ENCODE measurements at regions not wholly inside any gene's neighbourhood (a gene's known extent, or its start where the extent isn't known, plus 50 kb on each side); places are given as distances from the start of the nearest gene placed in this dataset.
"Not testable (repeated sequence)": the region's sequence is repeated elsewhere in the genome, so short reads cannot be mapped to it uniquely, and the experiment has no call there.

DNA sequence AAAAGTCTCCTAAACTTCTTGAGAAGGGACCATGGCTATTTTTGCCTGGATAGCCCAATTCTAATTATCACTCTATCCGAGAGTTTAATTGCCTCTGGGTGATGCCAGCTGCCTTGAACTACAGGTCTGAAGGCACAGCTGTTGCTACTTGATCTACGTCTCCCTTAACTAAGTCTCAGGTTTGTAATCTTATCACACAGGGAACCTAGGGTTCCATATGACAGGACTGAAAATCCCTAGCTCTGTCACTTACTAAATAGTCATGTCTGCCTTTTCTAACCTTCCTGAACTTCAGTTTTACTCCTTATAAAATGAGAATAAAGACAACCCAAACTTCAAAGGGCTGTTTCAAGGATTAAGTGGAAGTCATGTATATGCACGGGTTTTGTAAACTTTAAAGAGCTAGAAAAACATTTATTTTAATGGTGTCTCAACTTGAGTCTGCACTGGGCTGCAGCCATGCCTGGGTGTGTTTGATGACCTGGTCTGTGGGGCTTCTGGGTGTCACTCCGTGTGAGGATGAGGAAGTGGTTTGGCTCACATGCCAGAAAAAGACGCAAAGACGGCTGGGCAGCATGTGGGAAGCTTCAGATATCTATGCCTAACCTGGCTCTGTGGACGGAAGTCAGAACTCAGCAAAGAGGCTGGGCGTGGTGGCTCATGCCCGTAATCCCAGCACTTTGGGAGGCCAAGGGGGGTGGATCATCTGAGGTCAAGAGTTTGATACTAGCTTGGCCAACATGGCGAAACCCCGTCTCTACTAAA lies 129.3 kb upstream of the SLC44A1 start:
- Mint-ChIP-seq H3K27me3 (no peaks in the 10 kb centered on the region), H3K4me1 (peaks cover 25% of the 10 kb centered on the region), H3K4me3 (peak overlapping the region; percentile 7), H3K27ac (peak overlapping the region; percentile 58), H3K36me3 (ENCODE audit: low read depth) (no peaks in the 10 kb centered on the region), H3K9me3 (ENCODE audit: low read depth) (peaks cover under 1% of the 10 kb centered on the region)
- POLR2A ChIA-PET, result interaction anchor here (0.7 kb wide), 1 partner anchor 11 kb away, joined by 3 read pairs; no protein-coding TSS in a partner anchor
- CTCF ChIA-PET, result interaction anchor here (0.6 to 1.0 kb wide), 6 partner anchors 11 to 440 kb away, joined by 3 to 4 read pairs (median 3); no protein-coding TSS in a partner anchor
- ATAC-seq (peak; percentile 64), DNase-seq (peak; percentile 54)
- intact Hi-C loops (cut with DNase I, micrococcal nuclease), result loop anchor here in 1 of 2 experiments (2.0 kb wide), 2 partner anchors 18 to 62 kb away; no protein-coding TSS in a partner anchor

DNA sequence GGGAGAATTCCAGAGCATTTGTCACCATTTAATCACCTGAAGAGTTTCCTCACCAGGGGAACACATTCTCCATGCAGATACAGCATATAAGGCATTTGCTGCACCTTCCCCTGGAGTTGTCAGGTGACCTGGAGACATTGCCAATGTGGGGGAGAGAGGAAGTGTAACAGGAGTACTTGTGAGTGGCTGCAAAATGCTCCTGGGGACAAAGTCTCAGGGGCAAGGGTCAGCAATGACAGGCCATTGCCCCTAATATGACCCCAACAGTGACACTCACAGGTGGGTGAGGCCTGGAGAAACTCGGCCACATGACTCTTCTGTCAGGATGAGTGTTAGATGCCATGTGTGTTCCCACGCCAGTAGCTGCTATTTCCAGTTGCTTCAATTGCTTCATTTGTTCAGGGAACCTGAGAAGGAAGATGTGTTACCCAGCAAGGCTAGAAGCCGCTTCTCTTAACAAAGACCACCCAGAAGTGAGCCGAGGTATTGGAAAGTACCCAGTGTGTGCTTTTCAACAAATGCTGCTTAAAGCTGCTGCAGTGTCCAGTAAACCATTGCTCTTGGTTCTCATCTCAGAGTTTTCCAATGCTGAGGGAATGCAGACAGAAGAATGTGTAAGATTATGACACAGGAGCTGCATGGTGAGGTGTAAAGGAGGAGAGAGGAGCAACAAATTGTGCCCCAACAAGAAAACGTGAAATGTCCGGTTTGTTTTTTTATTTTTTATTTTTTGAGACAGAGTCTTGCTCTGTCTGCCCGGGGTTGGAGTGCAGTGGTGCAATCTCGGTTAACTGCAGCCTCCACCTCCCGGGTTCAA lies 128.2 kb upstream of the SLC44A1 start:
- ChIA-PET POLR2A (interaction anchor here (0.7 kb wide), 1 partner anchor 10 kb away, joined by 3 read pairs; no protein-coding TSS in a partner anchor), CTCF (interaction anchor here (0.6 to 0.8 kb wide), 4 partner anchors 167 to 439 kb away, joined by 3 read pairs; no protein-coding TSS in a partner anchor)
- intact Hi-C loops (cut with DNase I, micrococcal nuclease), result loop anchor here in 1 of 2 experiments (1.0 kb wide), 1 partner anchor 12 kb away; no protein-coding TSS in a partner anchor
- ATAC-seq, result no peak
- no peak overlapping the region for H3K27ac Mint-ChIP-seq
- no peak overlapping the region for H3K4me3 Mint-ChIP-seq
- H3K36me3 Mint-ChIP-seq (ENCODE audit: low read depth), result no peaks in the 10 kb centered on the region
- DNase-seq, result no peak
- peaks cover 25% of the 10 kb centered on the region for H3K4me1 Mint-ChIP-seq
- no peaks in the 10 kb centered on the region for H3K9me3 Mint-ChIP-seq (ENCODE audit: low read depth)
- no peaks in the 10 kb centered on the region for H3K27me3 Mint-ChIP-seq

- no peak for ATAC-seq
- Mint-ChIP-seq H3K4me3 (no peak overlapping the region), H3K27ac (no peak overlapping the region), H3K4me1 (peaks cover 34% of the 10 kb centered on the region), H3K36me3 (ENCODE audit: low read depth) (no peaks in the 10 kb centered on the region), H3K27me3 (no peaks in the 10 kb centered on the region), H3K9me3 (ENCODE audit: low read depth) (no peaks in the 10 kb centered on the region)
- POLR2A ChIA-PET, result no interaction called here
- CTCF ChIA-PET, result interaction anchor here (0.5 kb wide), 1 partner anchor 53 kb away, joined by 3 read pairs; no protein-coding TSS in a partner anchor
- DNase-seq, result no peak
- intact Hi-C loops (cut with DNase I, micrococcal nuclease), result no loop called here
These were observed 127.2 kb upstream of the SLC44A1 start for GRCh38 chr9:105117234-105117633.

GRCh38 chr9:105118636-105119035 lies 125.8 kb upstream of the SLC44A1 start:
- no peaks in the 10 kb centered on the region for H3K27me3 Mint-ChIP-seq
- no peak for DNase-seq
- H3K4me1 Mint-ChIP-seq, result peaks cover 34% of the 10 kb centered on the region
- no peak overlapping the region for H3K4me3 Mint-ChIP-seq
- no peak overlapping the region for H3K27ac Mint-ChIP-seq
- ATAC-seq, result no peak
- CTCF ChIA-PET, result interaction anchor here (1.1 kb wide), 1 partner anchor 11 kb away, joined by 3 read pairs; no protein-coding TSS in a partner anchor
- POLR2A ChIA-PET, result interaction anchor here (1.2 kb wide), 1 partner anchor 11 kb away, joined by 5 read pairs; no protein-coding TSS in a partner anchor
- H3K36me3 Mint-ChIP-seq (ENCODE audit: low read depth), result no peaks in the 10 kb centered on the region
- no peaks in the 10 kb centered on the region for H3K9me3 Mint-ChIP-seq (ENCODE audit: low read depth)
- intact Hi-C loops (cut with DNase I, micrococcal nuclease), result no loop called here

GRCh38 chr9:105119156-105119555 lies 125.3 kb upstream of the SLC44A1 start:
- DNase-seq (no peak), ATAC-seq (no peak)
- Mint-ChIP-seq H3K4me3 (no peak overlapping the region), H3K27me3 (no peaks in the 10 kb centered on the region), H3K4me1 (peaks cover 29% of the 10 kb centered on the region), H3K9me3 (ENCODE audit: low read depth) (no peaks in the 10 kb centered on the region), H3K27ac (no peak overlapping the region), H3K36me3 (ENCODE audit: low read depth) (no peaks in the 10 kb centered on the region)
- ChIA-PET POLR2A (interaction anchor here (1.2 kb wide), 1 partner anchor 11 kb away, joined by 5 read pairs; no protein-coding TSS in a partner anchor), CTCF (interaction anchor here (1.1 kb wide), 1 partner anchor 10 kb away, joined by 3 read pairs; no protein-coding TSS in a partner anchor)
- intact Hi-C loops (cut with DNase I, micrococcal nuclease), result no loop called here

GRCh38 chr9:105121861-105122430 lies 122.5 kb upstream of the SLC44A1 start:
- no peaks in the 10 kb centered on the region for H3K9me3 Mint-ChIP-seq (ENCODE audit: low read depth)
- H3K27me3 Mint-ChIP-seq, result no peaks in the 10 kb centered on the region
- peaks cover 23% of the 10 kb centered on the region for H3K4me1 Mint-ChIP-seq
- no peaks in the 10 kb centered on the region for H3K36me3 Mint-ChIP-seq (ENCODE audit: low read depth)
- intact Hi-C loops (cut with DNase I, micrococcal nuclease), result no loop called here
- no peak overlapping the region for H3K27ac Mint-ChIP-seq
- DNase-seq, result no peak
- POLR2A ChIA-PET, result interaction anchor here (0.8 kb wide), 1 partner anchor 234 kb away, joined by 3 read pairs; no protein-coding TSS in a partner anchor
- ATAC-seq, result no peak
- no peak overlapping the region for H3K4me3 Mint-ChIP-seq
- CTCF ChIA-PET, result interaction anchor here (0.6 to 1.2 kb wide), 4 partner anchors 14 to 295 kb away, joined by 3 to 4 read pairs (median 4); no protein-coding TSS in a partner anchor

DNA sequence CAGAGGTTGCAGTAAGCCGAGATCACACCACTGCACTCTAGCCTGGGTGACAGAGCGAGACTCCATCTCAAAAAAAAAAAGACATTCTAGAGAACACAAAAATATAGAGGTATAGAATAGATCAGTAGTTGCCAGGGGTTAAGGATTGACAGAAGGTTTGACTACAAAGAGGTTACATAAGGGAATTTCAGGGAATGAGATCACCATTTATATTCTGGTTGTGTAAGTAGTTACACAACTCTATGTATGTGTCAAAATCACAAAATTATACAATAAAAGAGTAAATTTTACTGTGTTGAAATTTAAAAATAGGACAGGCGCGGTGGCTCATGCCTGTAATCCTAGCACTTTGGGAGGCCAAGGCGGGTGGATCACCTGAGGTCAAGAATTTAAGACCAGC lies 119.9 kb upstream of the SLC44A1 start:
- intact Hi-C loops (cut with DNase I, micrococcal nuclease); DNase-seq; H3K27me3 Mint-ChIP-seq; H3K9me3 Mint-ChIP-seq (ENCODE audit: low read depth); CTCF ChIA-PET; H3K27ac Mint-ChIP-seq; H3K36me3 Mint-ChIP-seq (ENCODE audit: low read depth); ATAC-seq; H3K4me3 Mint-ChIP-seq: not testable (repeated sequence)
- POLR2A ChIA-PET, result interaction anchor here (0.7 kb wide), 1 partner anchor 13 kb away, joined by 4 read pairs; no protein-coding TSS in a partner anchor
- peaks cover 46% of the 10 kb centered on the region for H3K4me1 Mint-ChIP-seq

GRCh38 chr9:105126226-105126625 lies 118.2 kb upstream of the SLC44A1 start:
- ATAC-seq (no peak), DNase-seq (no peak)
- Mint-ChIP-seq H3K27ac (peak overlapping the region; percentile 24), H3K4me1 (peaks cover 56% of the 10 kb centered on the region), H3K27me3 (no peaks in the 10 kb centered on the region), H3K9me3 (ENCODE audit: low read depth) (no peaks in the 10 kb centered on the region), H3K4me3 (no peak overlapping the region), H3K36me3 (ENCODE audit: low read depth) (no peaks in the 10 kb centered on the region)
- POLR2A ChIA-PET, result interaction anchor here (0.5 kb wide), 1 partner anchor 11 kb away, joined by 3 read pairs; no protein-coding TSS in a partner anchor
- intact Hi-C loops (cut with DNase I, micrococcal nuclease), result loop anchor here in 1 of 2 experiments (5.0 kb wide), 1 partner anchor 64 kb away; no protein-coding TSS in a partner anchor
- CTCF ChIA-PET, result no interaction called here

- peak overlapping the region; percentile 59 for H3K27ac Mint-ChIP-seq
- no peaks in the 10 kb centered on the region for H3K9me3 Mint-ChIP-seq (ENCODE audit: low read depth)
- no peaks in the 10 kb centered on the region for H3K36me3 Mint-ChIP-seq (ENCODE audit: low read depth)
- intact Hi-C loops (cut with DNase I, micrococcal nuclease), result loop anchor here (1.0 to 5.0 kb wide), 3 partner anchors 12 to 137 kb away; no protein-coding TSS in a partner anchor
- H3K27me3 Mint-ChIP-seq, result no peaks in the 10 kb centered on the region
- CTCF ChIA-PET, result interaction anchor here (0.6 to 1.0 kb wide), 2 partner anchors 24 to 270 kb away, joined by 3 to 5 read pairs; no protein-coding TSS in a partner anchor
- DNase-seq (peak; percentile 62), ATAC-seq (peak; percentile 99)
- POLR2A ChIA-PET, result interaction anchor here (0.6 kb wide), 1 partner anchor 136 kb away, joined by 4 read pairs; no protein-coding TSS in a partner anchor
- peaks cover 52% of the 10 kb centered on the region for H3K4me1 Mint-ChIP-seq
- no peak overlapping the region for H3K4me3 Mint-ChIP-seq
These were observed 116.6 kb upstream of the SLC44A1 start for GRCh38 chr9:105127863-105128220.

- H3K27me3 Mint-ChIP-seq, result no peaks in the 10 kb centered on the region
- peak overlapping the region; percentile 20 for H3K27ac Mint-ChIP-seq
- ATAC-seq (no peak), DNase-seq (no peak)
- intact Hi-C loops (cut with DNase I, micrococcal nuclease), result loop anchor here (1.0 to 5.0 kb wide), 3 partner anchors 13 to 138 kb away; no protein-coding TSS in a partner anchor
- no peaks in the 10 kb centered on the region for H3K36me3 Mint-ChIP-seq (ENCODE audit: low read depth)
- ChIA-PET CTCF (interaction anchor here (0.6 to 1.1 kb wide), 3 partner anchors 10 to 19 kb away, joined by 3 read pairs; no protein-coding TSS in a partner anchor), POLR2A (interaction anchor here (1.2 kb wide), 1 partner anchor 10 kb away, joined by 5 read pairs; no protein-coding TSS in a partner anchor)
- no peak overlapping the region for H3K4me3 Mint-ChIP-seq
- H3K9me3 Mint-ChIP-seq (ENCODE audit: low read depth), result no peaks in the 10 kb centered on the region
- peaks cover 52% of the 10 kb centered on the region for H3K4me1 Mint-ChIP-seq
These were observed 115.4 kb upstream of the SLC44A1 start for GRCh38 chr9:105128908-105129600.
